ENCODE measurements at regions not wholly inside any gene's neighbourhood (a gene's known extent, or its start where the extent isn't known, plus 50 kb on each side); places are given as distances from the start of the nearest gene placed in this dataset.

- no peak for DNase-seq (ENCODE audit: low read depth in 2 of 2)
Measured at GRCh38 chr5:2493356-2493755, 258.1 kb downstream of the IRX2 start.

DNA sequence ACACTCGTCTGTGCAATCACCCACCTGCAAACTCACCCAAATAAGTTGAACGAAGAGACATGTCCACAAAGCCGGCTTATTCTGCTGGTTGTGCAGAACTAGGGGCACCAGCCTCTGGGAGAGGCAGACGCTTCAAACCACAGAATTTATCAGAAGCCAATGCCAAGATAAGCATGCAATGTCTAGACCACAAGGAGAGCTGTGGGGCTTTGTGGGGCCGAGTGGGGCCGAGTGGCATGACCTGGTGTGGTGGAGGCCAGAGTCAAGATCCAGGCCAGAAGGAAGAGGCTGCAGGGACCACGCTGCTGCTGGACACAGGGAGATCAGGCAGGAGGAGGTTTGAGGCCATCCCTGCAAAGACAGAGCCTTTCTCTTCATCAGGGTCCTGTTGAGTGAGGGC is 259.0 kb downstream of the IRX2 start:
- no peak for DNase-seq (ENCODE audit: low read depth in 2 of 2)

- no peak for DNase-seq (ENCODE audit: low read depth in 2 of 2)
Measured at GRCh38 chr5:2491846-2492245, 259.6 kb downstream of the IRX2 start.

DNA sequence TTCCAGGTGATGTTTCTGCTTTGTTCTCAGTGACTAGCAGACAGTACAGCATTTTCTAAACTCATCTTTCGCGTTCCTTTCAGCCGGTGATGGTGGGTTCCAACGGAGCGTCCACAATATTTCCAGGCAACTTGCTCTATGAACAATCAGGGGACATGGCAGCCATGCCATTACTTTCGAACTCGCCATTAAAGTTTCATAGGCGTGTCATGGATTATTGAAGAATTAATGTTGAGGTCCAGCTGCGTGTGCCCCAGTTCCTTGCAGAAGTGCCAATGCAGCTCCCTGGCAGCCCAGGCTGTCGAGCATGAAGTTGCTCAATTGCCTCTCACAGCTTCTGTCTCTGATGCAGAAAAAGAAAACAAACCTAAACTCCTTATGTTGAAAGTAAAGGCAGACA is 262.2 kb downstream of the IRX2 start:
- DNase-seq (ENCODE audit: low read depth in 2 of 2) = no peak

DNA sequence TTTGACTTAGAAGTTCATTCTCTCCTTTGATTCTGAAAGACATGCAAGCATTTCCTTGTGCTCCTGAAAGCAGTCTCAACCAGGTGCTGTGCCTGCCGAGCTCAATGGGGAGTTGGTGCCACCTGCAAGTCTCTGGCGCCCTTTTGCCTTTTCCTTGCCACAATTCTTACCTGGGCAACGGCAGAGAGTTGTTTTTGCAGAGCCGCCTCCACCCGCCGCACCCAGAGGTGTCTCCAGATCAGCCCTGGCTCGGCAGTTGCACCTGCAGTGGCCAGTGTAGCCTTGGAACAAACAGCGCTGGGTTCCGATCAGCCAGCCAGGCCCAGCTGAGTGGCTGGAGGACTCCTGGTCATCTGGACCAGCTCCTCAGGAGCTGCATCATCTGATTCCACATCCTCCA is 262.9 kb downstream of the IRX2 start:
- DNase-seq (ENCODE audit: low read depth in 2 of 2) = no peak

GRCh38 chr5:2487152-2487763 is 264.2 kb downstream of the IRX2 start:
- DNase-seq (ENCODE audit: low read depth in 2 of 2) = no peak

- DNase-seq (ENCODE audit: low read depth in 2 of 2) = no peak
Measured at GRCh38 chr5:2486373-2486772, 265.1 kb downstream of the IRX2 start.

DNA sequence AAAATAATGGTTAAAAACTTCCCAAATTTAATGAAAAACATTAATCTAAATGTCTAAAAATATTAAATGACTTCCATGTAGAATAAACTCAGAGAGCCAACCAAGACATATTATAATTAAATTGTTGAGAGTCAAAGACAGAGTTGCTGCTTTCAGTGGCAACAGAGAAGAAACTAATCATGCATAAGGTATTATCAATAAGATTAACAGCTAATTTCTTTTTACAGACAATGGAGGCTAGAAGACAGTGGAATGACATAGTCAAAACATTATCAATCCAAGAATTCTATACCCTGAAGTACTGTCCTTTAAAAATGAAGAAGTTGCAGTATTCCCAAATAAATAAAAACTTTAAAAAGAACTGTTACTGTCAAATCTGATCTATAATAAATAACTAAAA is 268.7 kb downstream of the IRX2 start:
- DNase-seq (ENCODE audit: low read depth in 2 of 2) = no peak

GRCh38 chr5:2480871-2481270 is 270.6 kb downstream of the IRX2 start:
- DNase-seq (ENCODE audit: low read depth in 2 of 2) = no peak

DNA sequence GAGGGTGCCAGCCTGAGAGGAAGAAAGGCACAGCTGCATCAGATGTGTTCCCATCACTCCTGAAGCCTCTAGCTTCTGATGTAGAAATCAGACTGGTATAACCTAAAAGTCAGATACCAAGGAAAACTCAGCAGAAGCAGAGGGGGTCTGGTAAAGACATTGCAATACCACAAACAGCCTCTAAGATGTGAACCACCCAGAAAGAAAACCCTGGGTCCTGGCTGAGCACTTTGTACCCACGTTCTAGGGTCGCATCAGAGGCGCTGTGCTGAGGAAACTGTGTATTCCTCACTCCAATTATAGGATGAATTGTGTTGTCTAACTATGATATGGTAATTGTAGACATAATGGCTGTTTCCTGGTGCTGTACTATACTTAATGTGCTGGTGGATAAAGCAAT is 275.6 kb downstream of the IRX2 start:
- no peak for DNase-seq (ENCODE audit: low read depth in 2 of 2)

- no peak for DNase-seq (ENCODE audit: low read depth in 2 of 2)
Measured at GRCh38 chr5:2472670-2473069, 278.8 kb downstream of the IRX2 start.

DNA sequence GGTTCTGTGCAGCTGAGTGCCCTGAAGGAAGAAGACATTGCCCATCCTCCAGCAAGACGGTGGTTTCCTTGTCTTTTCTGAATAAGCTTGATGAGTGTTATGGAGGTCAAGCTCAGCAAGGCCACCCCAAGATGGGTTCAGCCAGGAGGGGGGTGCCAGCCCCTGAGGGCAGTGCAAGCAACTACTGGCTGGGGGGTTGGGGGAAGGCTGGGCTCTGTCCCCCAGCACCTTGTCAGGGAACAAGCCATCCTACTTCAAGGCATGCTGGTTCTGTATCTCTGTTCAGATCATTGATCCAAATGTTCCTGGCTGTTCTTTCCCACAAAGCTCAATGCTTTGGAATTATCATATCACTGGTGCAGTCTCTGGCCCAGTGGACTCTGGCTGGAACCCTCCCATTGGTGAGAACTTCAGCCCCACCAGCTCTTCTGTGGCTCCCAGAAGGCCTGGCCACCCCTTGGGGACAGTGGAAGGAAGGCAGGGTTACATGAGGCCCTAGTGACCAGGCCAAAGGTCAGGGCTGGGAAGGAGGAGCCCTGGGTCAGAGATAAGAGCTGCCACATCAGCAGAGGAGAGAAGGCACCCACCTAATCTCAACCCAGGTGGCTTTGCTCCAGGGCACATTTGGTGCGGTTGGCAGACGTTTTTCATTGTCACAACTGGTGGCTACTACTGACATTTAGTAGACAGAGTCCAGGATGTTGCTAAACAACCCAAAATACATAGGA is 280.2 kb downstream of the IRX2 start:
- no peak for DNase-seq (ENCODE audit: low read depth in 2 of 2)

GRCh38 chr5:2466966-2467365 is 284.5 kb downstream of the IRX2 start:
- DNase-seq (ENCODE audit: low read depth in 2 of 2) = no peak

DNA sequence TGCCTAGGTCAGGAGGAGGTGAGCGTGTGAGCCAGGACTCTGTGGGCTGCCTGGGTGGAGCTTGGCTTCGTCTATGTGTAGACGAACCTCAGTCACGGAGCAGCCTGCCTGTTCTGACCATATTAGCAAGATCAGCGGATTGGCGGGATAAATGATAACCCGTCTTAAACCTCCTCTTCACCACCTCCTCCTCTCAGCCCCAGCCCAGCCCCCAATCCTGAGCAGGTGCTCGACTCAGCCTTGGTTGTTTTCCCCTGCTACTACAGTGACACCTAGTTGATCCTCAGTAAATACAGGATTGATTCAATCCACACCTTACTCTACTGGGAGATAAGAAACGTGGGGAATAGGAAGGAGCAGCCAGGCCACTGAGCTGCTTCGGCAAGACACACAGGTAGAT is 286.1 kb downstream of the IRX2 start:
- DNase-seq (ENCODE audit: low read depth in 2 of 2) = no peak

- no peak for DNase-seq (ENCODE audit: low read depth in 2 of 2)
Measured at GRCh38 chr5:2464141-2464540, 287.3 kb downstream of the IRX2 start.

GRCh38 chr5:2461701-2462691 is 289.5 kb downstream of the IRX2 start:
- no peak for DNase-seq (ENCODE audit: low read depth in 2 of 2)

DNA sequence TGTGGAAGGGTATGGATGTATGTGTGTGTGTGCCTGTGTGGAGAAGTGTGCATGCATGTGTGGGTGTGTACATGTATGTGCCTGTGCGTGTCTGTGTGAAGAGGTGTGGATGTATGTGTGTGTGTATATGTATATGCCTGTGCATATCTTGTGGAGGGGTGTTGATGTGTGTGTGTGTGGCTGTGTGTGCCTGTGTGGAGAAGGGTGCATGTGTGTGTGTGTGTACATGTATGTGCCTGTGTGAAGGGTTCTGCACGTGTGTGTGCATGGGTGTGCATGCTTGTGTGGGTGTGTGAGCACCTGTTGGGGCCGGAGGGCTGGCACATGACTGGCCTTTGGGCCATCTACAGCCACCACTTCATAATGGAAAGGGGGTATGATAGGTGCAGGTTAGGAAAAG is 291.4 kb downstream of the IRX2 start:
- no peak for DNase-seq (ENCODE audit: low read depth in 2 of 2)

- no peak for DNase-seq (ENCODE audit: low read depth in 2 of 2)
Measured at GRCh38 chr5:2459251-2459650, 292.2 kb downstream of the IRX2 start.

- DNase-seq (ENCODE audit: low read depth in 2 of 2) = no peak
Measured at GRCh38 chr5:2455878-2456277, 295.6 kb downstream of the IRX2 start.

- DNase-seq (ENCODE audit: low read depth in 2 of 2) = no peak
Measured at GRCh38 chr5:2454876-2455275, 296.6 kb downstream of the IRX2 start.

- no peak for DNase-seq (ENCODE audit: low read depth in 2 of 2)
Measured at GRCh38 chr5:2453781-2454180, 297.7 kb downstream of the IRX2 start.

DNA sequence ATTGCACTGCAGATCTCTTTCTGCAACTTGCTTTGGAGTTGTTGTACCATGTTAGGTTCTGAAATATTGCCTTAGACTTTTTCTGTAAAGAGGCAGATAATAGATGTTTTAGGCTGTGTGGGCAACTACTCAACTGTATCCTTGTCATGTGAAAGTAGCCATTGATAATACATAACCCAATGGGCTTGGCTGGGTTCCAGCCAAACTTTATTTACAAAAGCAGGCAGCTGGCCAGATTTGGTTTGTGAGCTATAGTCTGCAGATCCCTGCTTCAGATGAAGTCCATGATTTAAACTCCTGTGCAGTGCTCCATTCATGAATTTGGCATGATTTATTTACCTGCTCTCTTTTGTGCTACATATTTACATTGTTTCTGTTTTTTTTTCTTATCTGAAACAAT is 300.4 kb downstream of the IRX2 start:
- no peak for DNase-seq (ENCODE audit: low read depth in 2 of 2)

All from stimulated activated CD4-positive, alpha-beta T cell treated with anti-CD3 and anti-CD28 coated beads, Interleukin-4, amount 100 ng/mL, for 48 hours (primary cell).